CD14-positive monocyte (primary cell): ENCODE measurements at regions not wholly inside any gene's neighbourhood (a gene's known extent, or its start where the extent isn't known, plus 50 kb on each side); places are given as distances from the start of the nearest gene placed in this dataset.

Source experiments
- DNase-seq, 3 donors: peaks; one replicate each; pipeline ENCODE4 v3.0.0-alpha.2; 2011 to 2022
- H2AFZ ChIP-seq: 2 replicates; pipeline ENCODE4 v1.6.0; 2012; ENCODE audit warnings: mild to moderate bottlenecking, low read depth, low read length, inconsistent platforms; ENCODE audit not compliant: insufficient read depth, poor library complexity, severe bottlenecking
- H3K27ac ChIP-seq, 2 donors: 1 replicate in 1 of 2; 2 replicates in 1 of 2; pipeline ENCODE4 v1.5.1; 2012 to 2013; ENCODE audit warnings: low read length in 2 of 2, control low read depth in 1 of 2, inconsistent platforms in 1 of 2, low read depth in 1 of 2, mild to moderate bottlenecking in 1 of 2
- H3K27me3 ChIP-seq, 2 donors: one replicate each; pipeline versions ENCODE4 v1.6.0 to v1.6.1; 2011 to 2013; ENCODE audit warnings: low read length in 2 of 2; ENCODE audit not compliant: control insufficient read depth in 2 of 2, insufficient read depth in 2 of 2
- H3K36me3 ChIP-seq, 2 donors: replicated peaks in 1 of 2; 1 replicate in 1 of 2; 2 replicates in 1 of 2; pipeline versions ENCODE4 v1.5.1 to v1.6.1; 2012 to 2013; ENCODE audit warnings: low read length in 2 of 2, control low read depth in 1 of 2, inconsistent platforms in 1 of 2, mild to moderate bottlenecking in 1 of 2; ENCODE audit not compliant: insufficient read depth in 2 of 2, control insufficient read depth in 1 of 2
- H3K4me1 ChIP-seq, 2 donors: 1 replicate in 1 of 2; 2 replicates in 1 of 2; pipeline versions ENCODE4 v1.5.1 to v1.6.1; 2012 to 2013; ENCODE audit warnings: low read length in 2 of 2, control low read depth in 1 of 2, inconsistent platforms in 1 of 2, mild to moderate bottlenecking in 1 of 2, moderate library complexity in 1 of 2; ENCODE audit not compliant: insufficient read depth in 2 of 2, control insufficient read depth in 1 of 2
- H3K4me2 ChIP-seq: replicated peaks from 2 replicates; pipeline ENCODE3; 2012; ENCODE audit warnings: low read length, moderate library complexity, mild to moderate bottlenecking; ENCODE audit not compliant: poor library complexity, severe bottlenecking; ENCODE audit errors: extremely low read depth
- H3K4me3 ChIP-seq, 3 experiments: fragments of 200-600 bp in 1 of 3; sonication (generic) in 1 of 3; replicated peaks in 1 of 3; 1 replicate in 2 of 3; 2 replicates in 1 of 3; pipeline ENCODE4 v1.5.1; 2011 to 2013; ENCODE audit warnings: low read length in 3 of 3, mild to moderate bottlenecking in 3 of 3, control low read depth in 2 of 3, low read depth in 2 of 3, inconsistent platforms in 1 of 3, moderate library complexity in 1 of 3
- H3K79me2 ChIP-seq: 2 replicates; pipeline ENCODE4 v1.6.0; 2012; ENCODE audit warnings: mild to moderate bottlenecking, control low read depth, inconsistent platforms, low read length, moderate library complexity; ENCODE audit not compliant: insufficient read depth
- H3K9ac ChIP-seq: 2 replicates; pipeline ENCODE4 v1.6.0; 2017; ENCODE audit warnings: low read length, mild to moderate bottlenecking; ENCODE audit not compliant: insufficient read depth, poor library complexity, severe bottlenecking
- H3K9me3 ChIP-seq, 2 donors: replicated peaks in 1 of 2; 1 replicate in 1 of 2; 2 replicates in 1 of 2; pipeline versions ENCODE4 v1.5.1 to v1.6.1; 2012 to 2013; ENCODE audit warnings: low read length in 2 of 2, control low read depth in 1 of 2; ENCODE audit not compliant: control insufficient read depth in 1 of 2, insufficient read depth in 1 of 2
- H4K20me1 ChIP-seq: 2 replicates; pipeline ENCODE4 v1.6.0; 2012; ENCODE audit warnings: mild to moderate bottlenecking, low read length, control low read depth, moderate library complexity; ENCODE audit not compliant: insufficient read depth
- H3K27ac Mint-ChIP-seq, 7 donors: one replicate each; pipeline ENCODE4 v1.8.0; 2020; ENCODE audit warnings: mild to moderate bottlenecking in 7 of 7, mixed read lengths in 7 of 7, moderate library complexity in 6 of 7, inconsistent platforms in 2 of 7
- H3K27me3 Mint-ChIP-seq, 3 donors: one replicate each; pipeline ENCODE4 v1.8.0; 2021 to 2022; ENCODE audit warnings: low read depth in 3 of 3, mild to moderate bottlenecking in 3 of 3, mixed read lengths in 3 of 3, moderate library complexity in 3 of 3, inconsistent platforms in 1 of 3
- H3K36me3 Mint-ChIP-seq, 2 donors: one replicate each; pipeline ENCODE4 v1.8.0; 2020; ENCODE audit warnings: mixed read lengths in 2 of 2, inconsistent platforms in 1 of 2, mild to moderate bottlenecking in 1 of 2
- H3K4me1 Mint-ChIP-seq: one replicate; pipeline ENCODE4 v1.8.0; 2020; ENCODE audit warnings: mild to moderate bottlenecking, mixed read lengths
- H3K4me3 Mint-ChIP-seq, 2 donors: one replicate each; pipeline ENCODE4 v1.8.0; 2020; ENCODE audit warnings: mild to moderate bottlenecking in 2 of 2, mixed read lengths in 2 of 2, moderate library complexity in 1 of 2
- H3K9me3 Mint-ChIP-seq, 7 donors: one replicate each; pipeline ENCODE4 v1.8.0; 2020 to 2022; ENCODE audit warnings: mixed read lengths in 7 of 7, mild to moderate bottlenecking in 6 of 7, moderate library complexity in 6 of 7, inconsistent platforms in 2 of 7
- WGBS: methylation state at CpG from one replicate; pipeline ENCODE4 v1.1.5; 2013; ENCODE audit warnings: missing lambda C conversion rate; ENCODE audit not compliant: insufficient coverage; 5-methylcytosine and 5-hydroxymethylcytosine counted together
- intact Hi-C, 2 donors: fragments of 100-400 bp; cut with micrococcal nuclease; formaldehyde crosslinking; loops; one replicate each; pipeline versions ENCODE4 v1.15.0 to v1.15.1; 2023
- TF ChIP-seq, protein P1 (sequence below): fragments of 200-600 bp; IDR thresholded peaks from one replicate; pipeline ENCODE4 v1.8.0; 2022; ENCODE audit warnings: antibody characterized with exemption, mild to moderate bottlenecking

- H3K27ac Mint-ChIP-seq = no peak overlapping the region
- no peak overlapping the region for H3K4me3 Mint-ChIP-seq
- Histone ChIP-seq H3K36me3 (no peaks in the 10 kb centered on the region), H3K4me1 (no peaks in the 10 kb centered on the region), H3K4me2 (no peak overlapping the region), H4K20me1 (no peaks in the 10 kb centered on the region), H3K79me2 (no peaks in the 10 kb centered on the region), H3K27ac (no peak overlapping the region), H3K4me3 (no peak overlapping the region), H3K9ac (no peak overlapping the region), H3K27me3 (no peaks in the 10 kb centered on the region), H3K9me3 (no peaks in the 10 kb centered on the region), H2AFZ (no peak overlapping the region)
- peaks cover 0 to 2% (median 0%) of the 10 kb centered on the region in 7 donors for H3K9me3 Mint-ChIP-seq
- no peaks in the 10 kb centered on the region for H3K36me3 Mint-ChIP-seq
- DNase-seq = no peak
- intact Hi-C loops = no loop called here
- H3K27me3 Mint-ChIP-seq = no peaks in the 10 kb centered on the region
- no peaks in the 10 kb centered on the region for H3K4me1 Mint-ChIP-seq
- no CpG with 5 or more reads among the region's 2 CpGs for WGBS
- TF ChIP-seq, protein P1, sequence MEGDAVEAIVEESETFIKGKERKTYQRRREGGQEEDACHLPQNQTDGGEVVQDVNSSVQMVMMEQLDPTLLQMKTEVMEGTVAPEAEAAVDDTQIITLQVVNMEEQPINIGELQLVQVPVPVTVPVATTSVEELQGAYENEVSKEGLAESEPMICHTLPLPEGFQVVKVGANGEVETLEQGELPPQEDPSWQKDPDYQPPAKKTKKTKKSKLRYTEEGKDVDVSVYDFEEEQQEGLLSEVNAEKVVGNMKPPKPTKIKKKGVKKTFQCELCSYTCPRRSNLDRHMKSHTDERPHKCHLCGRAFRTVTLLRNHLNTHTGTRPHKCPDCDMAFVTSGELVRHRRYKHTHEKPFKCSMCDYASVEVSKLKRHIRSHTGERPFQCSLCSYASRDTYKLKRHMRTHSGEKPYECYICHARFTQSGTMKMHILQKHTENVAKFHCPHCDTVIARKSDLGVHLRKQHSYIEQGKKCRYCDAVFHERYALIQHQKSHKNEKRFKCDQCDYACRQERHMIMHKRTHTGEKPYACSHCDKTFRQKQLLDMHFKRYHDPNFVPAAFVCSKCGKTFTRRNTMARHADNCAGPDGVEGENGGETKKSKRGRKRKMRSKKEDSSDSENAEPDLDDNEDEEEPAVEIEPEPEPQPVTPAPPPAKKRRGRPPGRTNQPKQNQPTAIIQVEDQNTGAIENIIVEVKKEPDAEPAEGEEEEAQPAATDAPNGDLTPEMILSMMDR = no peak
These were observed 791.6 kb upstream of the NOVA1 start for GRCh38 chr14:27389402-27389801.

GRCh38 chr14:27390155-27390554 lies 792.3 kb upstream of the NOVA1 start:
- H3K27ac Mint-ChIP-seq = no peak overlapping the region
- no peaks in the 10 kb centered on the region for H3K9me3 ChIP-seq
- H3K27me3 Mint-ChIP-seq = no peaks in the 10 kb centered on the region
- H3K9me3 Mint-ChIP-seq = peaks cover 0 to 2% (median 0%) of the 10 kb centered on the region in 7 donors
- H3K4me1 Mint-ChIP-seq = no peaks in the 10 kb centered on the region
- H3K4me2 ChIP-seq = no peak overlapping the region
- H4K20me1 ChIP-seq = no peaks in the 10 kb centered on the region
- H3K36me3 ChIP-seq = no peaks in the 10 kb centered on the region
- H2AFZ ChIP-seq = no peak overlapping the region
- no peak overlapping the region for H3K4me3 Mint-ChIP-seq
- no peaks in the 10 kb centered on the region for H3K79me2 ChIP-seq
- no peaks in the 10 kb centered on the region for H3K27me3 ChIP-seq
- H3K36me3 Mint-ChIP-seq = no peaks in the 10 kb centered on the region
- no peak for DNase-seq
- intact Hi-C loops = no loop called here
- 92% methylated on average over 2 of the region's 3 CpGs for WGBS
- TF ChIP-seq, protein P1 = no peak
- H3K4me3 ChIP-seq = no peak overlapping the region
- no peak overlapping the region for H3K27ac ChIP-seq
- H3K4me1 ChIP-seq = no peaks in the 10 kb centered on the region
- no peak overlapping the region for H3K9ac ChIP-seq
